HG02588 (cell line): ENCODE measurements at regions not wholly inside any gene's neighbourhood (a gene's known extent, or its start where the extent isn't known, plus 50 kb on each side); places are given as distances from the start of the nearest gene placed in this dataset.

Source experiments
- ATAC-seq: cut with Tn5 transposase; IDR thresholded peaks from one replicate; pipeline ENCODE4 v1.9.1; 2021; ENCODE audit warnings: mild to moderate bottlenecking, moderate library complexity; ENCODE audit not compliant: unreplicated experiment

GRCh38 chr14:34931206-34931605 is 51.6 kb upstream of the SRP54 start:
- ATAC-seq, result peak; percentile 40

GRCh38 chr14:34930591-34931091 is 52.2 kb upstream of the SRP54 start:
- peak; percentile 51 for ATAC-seq

- no peak for ATAC-seq
Measured at GRCh38 chr14:34926552-34926951, 51.4 kb upstream of the BAZ1A start.
